HG03025 (cell line): ENCODE measurements at regions not wholly inside any gene's neighbourhood (a gene's known extent, or its start where the extent isn't known, plus 50 kb on each side); places are given as distances from the start of the nearest gene placed in this dataset.
"Not testable (repeated sequence)": the region's sequence is repeated elsewhere in the genome, so short reads cannot be mapped to it uniquely, and the experiment has no call there.

ENCODE experiments used
- ATAC-seq: cut with Tn5 transposase; IDR thresholded peaks from one replicate; pipeline ENCODE4 v1.9.1; 2021; ENCODE audit warnings: mild to moderate bottlenecking, moderate library complexity; ENCODE audit not compliant: unreplicated experiment, low FRiP score

DNA sequence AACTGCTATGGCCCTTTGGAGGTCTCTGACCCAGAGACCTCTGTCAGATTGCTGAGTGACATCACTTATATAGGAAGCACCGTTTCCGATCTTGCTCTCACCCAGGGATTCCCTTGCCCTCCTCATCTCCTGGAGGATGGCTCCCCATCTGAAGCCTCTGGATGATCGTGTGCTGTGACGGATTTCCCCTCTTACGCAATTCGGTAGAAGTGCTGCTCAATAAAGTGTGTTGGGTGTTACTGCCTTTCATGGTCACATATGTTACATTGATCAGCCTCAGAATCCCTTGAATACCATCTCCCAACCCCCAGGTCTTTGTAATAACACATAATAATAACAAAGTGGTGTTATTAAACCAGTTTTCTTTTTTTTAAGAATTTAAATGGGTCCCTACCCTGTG lies 107.3 kb upstream of the CLEC14A start:
- ATAC-seq, result no peak

DNA sequence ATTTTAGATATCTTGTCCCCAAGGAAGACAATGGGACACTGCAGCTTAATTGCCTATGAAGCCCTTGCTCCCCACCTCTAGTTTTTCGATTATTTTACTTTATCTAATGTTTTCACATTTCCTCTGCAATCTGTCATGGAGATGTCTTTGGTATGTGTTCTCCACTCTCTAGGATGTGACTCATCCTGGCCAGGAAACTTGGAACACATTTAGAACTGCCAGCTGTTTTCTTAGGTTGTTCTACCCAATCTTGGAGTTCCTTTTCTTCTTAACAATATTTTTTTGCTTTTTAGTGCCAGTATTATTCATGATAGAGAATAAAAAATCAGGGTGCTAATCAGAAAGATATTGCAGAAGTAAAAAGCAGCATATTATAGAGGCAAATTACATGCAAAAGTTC lies 101.7 kb upstream of the CLEC14A start:
- no peak for ATAC-seq

DNA sequence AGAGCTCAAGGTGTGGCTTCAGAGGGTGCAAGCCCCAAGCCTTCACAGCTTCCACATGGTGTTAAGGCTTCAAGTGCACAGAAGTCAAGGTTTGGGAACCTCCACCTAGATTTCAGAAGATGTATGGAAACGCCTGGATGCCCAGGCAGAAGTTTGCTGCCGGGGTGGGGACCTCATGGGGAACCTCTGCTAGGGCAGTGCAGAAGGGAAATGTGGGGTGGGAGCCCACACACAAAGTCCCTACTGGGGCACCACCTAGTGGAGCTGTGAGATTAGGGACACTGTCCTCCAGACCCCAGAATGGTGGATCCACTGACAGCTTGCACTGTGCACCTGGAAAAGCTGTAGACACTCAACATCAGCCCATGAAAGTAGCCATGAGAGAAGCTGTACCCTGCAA lies 99.6 kb upstream of the CLEC14A start:
- ATAC-seq, result not testable (repeated sequence)

DNA sequence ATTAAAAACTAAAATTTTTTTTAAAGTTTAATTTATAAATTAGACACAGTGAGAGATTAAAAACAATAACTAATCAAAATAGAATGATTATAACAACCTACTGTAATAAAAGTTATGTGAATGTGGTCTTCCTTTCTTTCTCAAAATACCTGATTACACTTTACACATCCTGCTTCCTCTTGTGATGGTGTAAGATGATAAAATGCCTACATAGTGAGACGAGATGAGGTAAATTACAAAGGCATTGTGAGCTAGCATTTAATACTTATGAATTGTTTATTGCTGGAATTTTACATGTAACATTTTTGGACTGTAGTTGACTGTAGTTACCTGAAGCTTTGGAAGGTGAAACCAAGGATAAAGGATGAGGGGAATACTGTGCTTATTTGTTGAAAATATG lies 94.2 kb upstream of the CLEC14A start:
- no peak for ATAC-seq

DNA sequence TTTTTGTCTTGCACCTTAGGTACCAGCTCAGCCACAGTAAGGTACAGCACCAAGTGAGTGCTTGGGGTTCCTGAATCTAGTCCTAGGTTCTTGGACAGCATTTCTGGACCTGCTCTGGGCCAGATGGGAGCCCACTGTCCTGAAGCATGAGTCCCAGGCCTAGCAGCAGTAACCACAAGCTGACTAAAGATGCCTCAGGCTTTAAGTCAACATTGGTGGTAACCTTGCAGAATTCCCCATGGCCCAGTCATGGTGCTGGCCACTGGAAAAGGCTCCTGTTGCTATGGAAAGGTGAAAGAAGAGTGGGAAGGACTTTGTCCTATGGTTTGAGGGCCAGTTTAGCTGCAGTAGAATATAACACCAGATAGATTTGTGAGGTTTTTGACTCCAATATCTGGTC lies 86.9 kb upstream of the CLEC14A start:
- no peak for ATAC-seq

DNA sequence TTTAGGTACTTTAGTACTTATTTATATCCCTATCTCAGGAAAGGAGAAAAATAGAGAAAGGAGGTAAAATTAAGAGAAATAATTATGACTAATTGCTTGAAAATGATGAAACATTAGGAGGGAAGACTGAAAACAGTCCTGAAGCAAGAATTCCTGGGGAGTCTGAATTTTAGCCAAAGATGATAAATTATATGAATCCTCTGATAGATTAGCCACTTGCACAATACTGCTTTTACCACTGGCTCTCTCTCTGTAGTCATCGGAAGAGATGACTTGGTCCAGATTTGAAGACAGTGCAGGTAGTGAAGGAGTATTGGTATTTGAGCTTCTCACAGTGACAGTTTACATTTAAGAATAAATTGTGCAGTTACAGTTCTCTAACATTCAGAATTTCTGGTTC lies 83.8 kb upstream of the CLEC14A start:
- ATAC-seq, result no peak

DNA sequence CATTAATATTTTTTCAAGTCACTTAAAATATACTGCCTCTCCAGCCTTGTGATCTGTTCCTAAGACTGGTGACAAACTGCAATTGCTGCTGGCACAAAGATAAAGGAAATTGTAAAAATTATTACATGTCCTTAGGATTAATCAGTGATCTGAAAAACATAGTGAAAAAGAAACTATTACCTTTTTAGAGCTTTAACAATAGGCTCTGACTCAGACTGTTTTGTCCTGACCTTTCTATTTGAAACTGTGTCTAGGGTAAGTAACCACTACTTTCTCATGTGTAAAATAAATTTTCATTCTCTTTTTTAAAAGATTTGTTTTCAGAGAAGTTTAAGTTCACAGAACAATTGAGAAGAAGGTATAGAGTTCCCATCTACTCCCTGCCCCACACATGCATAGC lies 80.4 kb upstream of the CLEC14A start:
- ATAC-seq, result no peak

DNA sequence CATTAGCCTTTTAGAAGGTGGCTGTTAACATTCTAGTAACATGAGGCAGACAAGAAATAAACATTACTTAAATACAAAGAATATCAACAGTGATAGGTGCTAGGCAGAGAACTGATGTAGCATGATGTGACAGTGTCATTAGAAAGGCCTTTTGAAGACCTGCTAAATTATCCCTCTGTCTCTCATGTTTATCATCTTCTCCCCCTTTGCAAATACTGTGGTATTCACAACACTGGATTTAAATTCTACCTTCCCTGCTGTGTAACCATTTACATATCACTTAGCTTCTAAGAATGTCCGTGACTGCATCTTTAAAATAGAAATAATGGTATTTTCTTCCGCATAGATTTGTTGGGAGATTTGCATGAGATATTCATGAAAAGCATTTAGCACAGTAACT lies 74.4 kb upstream of the CLEC14A start:
- no peak for ATAC-seq

DNA sequence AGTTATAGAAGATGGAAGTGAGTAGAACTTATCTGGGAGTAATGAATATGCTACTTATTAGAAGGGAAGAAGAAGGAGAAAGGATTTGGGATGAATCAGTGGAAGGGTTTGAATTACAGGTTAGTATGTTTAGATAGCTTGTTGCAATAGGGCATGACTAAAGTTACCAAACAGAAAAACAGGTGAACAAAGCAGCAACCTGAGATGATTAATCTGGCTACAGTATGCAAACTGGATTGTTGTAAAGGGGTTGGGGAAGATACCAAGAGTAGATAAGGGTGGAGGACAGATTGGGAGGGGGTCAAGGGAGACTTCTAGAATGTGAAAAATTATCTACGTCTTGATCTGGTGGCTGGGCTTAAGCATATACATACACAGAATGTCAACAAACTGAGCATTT lies 73.4 kb upstream of the CLEC14A start:
- ATAC-seq, result no peak

DNA sequence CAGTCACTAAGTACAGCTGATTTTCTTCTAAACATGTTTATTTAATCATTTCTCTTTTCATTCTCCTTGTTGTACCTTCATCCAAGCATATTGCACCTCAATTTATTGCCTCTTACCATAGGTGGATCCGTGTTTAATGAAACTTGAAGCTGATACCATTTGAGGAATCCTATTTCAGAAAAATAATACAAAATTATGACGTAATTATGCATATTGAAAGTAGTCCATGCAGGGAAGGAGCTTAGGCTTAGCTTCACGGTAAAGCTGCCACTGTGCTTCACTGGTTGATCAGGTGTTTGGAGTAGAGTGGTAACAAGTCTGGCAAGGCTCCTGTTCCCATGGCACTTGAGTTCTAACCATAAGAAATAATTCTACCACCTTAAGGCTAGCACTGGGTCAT lies 61.0 kb upstream of the CLEC14A start:
- no peak for ATAC-seq

DNA sequence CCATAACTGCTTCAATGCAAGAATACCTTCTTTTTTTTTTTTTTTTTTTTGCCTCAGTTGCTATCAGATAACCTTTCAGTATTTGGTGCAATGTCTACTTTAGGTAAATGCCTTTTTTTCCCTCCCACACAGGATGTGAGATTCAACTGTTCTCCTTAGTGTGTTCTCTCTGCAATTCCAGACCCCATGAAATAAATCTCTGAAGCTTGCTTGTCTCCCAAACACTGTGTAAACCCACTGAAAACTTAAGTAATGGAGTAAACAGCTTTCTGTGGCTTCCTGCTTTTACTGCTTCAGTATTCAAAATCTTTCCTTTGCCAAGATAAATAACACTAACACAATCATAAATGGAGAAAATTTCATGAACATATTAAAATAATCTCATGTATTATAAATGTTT lies 55.8 kb upstream of the CLEC14A start:
- ATAC-seq, result no peak

DNA sequence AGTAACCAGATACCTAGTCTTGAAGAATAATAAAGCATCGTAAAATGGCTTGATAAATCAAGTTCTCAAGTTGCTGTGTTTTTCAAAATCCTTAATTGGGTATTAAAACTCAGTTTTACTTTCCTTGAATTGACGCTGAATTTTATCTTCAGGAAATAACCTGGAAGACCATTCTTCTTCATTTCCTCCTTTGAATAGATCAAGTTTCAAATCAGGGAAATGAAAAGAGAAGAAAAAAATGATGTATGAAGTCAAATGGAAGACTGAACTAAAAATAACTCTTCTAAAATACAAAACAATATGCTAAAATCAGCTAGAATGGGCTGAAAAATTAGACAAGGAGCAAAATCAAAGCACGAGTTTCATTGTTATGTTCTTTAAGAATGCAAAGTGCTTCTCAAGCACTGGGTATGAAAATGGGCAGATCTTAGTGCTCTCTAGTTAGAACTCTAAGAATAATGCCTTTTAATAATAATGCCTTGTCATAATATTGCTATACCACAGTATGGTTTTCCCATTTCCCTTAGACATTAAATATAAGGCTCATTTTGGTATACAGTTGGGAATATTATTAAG lies 54.6 kb upstream of the CLEC14A start:
- no peak for ATAC-seq

DNA sequence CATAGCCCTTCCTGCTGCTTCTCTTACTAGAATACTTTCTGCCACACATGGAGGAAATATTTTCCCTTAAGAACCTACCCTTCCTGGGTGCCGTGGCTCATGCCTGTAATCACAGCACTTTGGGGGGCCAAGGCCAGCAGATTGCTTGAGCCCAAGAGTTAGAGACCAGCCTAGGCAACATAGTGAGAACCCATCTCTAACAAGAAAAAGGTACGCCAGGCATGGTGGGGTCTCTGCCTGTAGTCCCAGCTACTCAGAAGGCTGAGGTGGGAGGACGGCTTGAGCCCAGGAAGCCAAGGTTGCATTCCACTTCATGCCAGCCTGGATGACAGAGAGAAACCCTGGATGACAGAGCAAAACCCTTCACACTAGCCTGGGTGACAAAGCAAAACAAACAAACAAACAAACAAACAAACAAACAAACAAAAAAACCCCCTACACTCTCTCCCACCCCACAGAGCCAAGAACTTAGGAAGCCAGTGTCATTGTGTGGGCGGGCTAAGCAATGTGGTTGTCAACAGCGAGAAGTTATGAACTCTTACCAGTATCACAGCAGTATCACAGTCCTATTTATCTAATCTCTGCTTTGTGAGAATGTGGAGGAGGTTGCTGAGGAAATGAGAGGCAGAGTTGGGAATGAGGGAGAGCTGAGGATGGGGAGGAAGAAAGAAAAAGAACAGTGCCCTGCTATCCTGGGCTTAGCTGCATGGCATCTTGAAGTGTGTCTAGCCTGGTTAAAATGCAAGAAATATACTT lies 53.8 kb upstream of the CLEC14A start:
- no peak for ATAC-seq
